Neural progenitor cell (in vitro differentiated cells): ENCODE measurements at regions not wholly inside any gene's neighbourhood (a gene's known extent, or its start where the extent isn't known, plus 50 kb on each side); places are given as distances from the start of the nearest gene placed in this dataset.

Experiments used
- DNase-seq: peaks from one replicate; pipeline ENCODE4 v3.0.0-alpha.2; 2016; ENCODE audit warnings: low spot score
- H2AFZ ChIP-seq: fragments of 200-600 bp; sonication (generic); replicated peaks from 2 replicates; pipeline ENCODE4 v1.6.1; 2016; ENCODE audit warnings: antibody characterized with exemption
- H3F3A ChIP-seq: fragments of 200-600 bp; sonication (generic); 2 replicates; pipeline ENCODE4 v1.6.1; 2016; ENCODE audit warnings: antibody characterized with exemption, low read depth
- H3K27ac ChIP-seq: fragments of 200-600 bp; sonication (generic); 2 replicates; pipeline ENCODE4 v1.5.1; 2016; ENCODE audit warnings: mild to moderate bottlenecking
- H3K27me3 ChIP-seq: fragments of 200-600 bp; sonication (generic); 2 replicates; pipeline ENCODE4 v1.6.1; 2016; ENCODE audit warnings: mild to moderate bottlenecking, moderate library complexity
- H3K36me3 ChIP-seq: fragments of 200-600 bp; sonication (generic); 2 replicates; pipeline ENCODE4 v1.5.1; 2016
- H3K4me1 ChIP-seq: fragments of 200-600 bp; sonication (generic); 2 replicates; pipeline ENCODE4 v1.6.1; 2016; ENCODE audit warnings: mixed run types
- H3K4me2 ChIP-seq: fragments of 200-600 bp; sonication (generic); 2 replicates; pipeline ENCODE4 v1.6.1; 2016
- H3K4me3 ChIP-seq: fragments of 200-600 bp; sonication (generic); 2 replicates; pipeline ENCODE4 v1.5.1; 2016
- H3K79me2 ChIP-seq: fragments of 200-600 bp; sonication (generic); 2 replicates; pipeline ENCODE4 v1.6.1; 2016; ENCODE audit warnings: low read depth
- H3K9ac ChIP-seq: fragments of 200-600 bp; sonication (generic); 2 replicates; pipeline ENCODE4 v1.6.1; 2016
- H3K9me3 ChIP-seq: fragments of 200-600 bp; sonication (generic); 2 replicates; pipeline ENCODE4 v1.5.1; 2016; ENCODE audit warnings: low read depth
- H4K20me1 ChIP-seq: fragments of 200-600 bp; sonication (generic); 2 replicates; pipeline ENCODE4 v1.6.1; 2016; ENCODE audit warnings: low read depth
- H3K27ac Mint-ChIP-seq: 3 replicates; pipeline ENCODE4 v1.8.0; 2021; ENCODE audit warnings: mixed read lengths
- H3K27me3 Mint-ChIP-seq: 2 replicates; pipeline ENCODE4 v1.8.0; 2022; ENCODE audit warnings: low read depth, mild to moderate bottlenecking, inconsistent platforms, moderate library complexity, mixed read lengths; ENCODE audit not compliant: insufficient read depth
- H3K36me3 Mint-ChIP-seq: 3 replicates; pipeline ENCODE4 v1.8.0; 2021; ENCODE audit warnings: mixed read lengths
- H3K4me1 Mint-ChIP-seq: 3 replicates; pipeline ENCODE4 v1.8.0; 2021; ENCODE audit warnings: mixed read lengths
- H3K4me3 Mint-ChIP-seq: 3 replicates; pipeline ENCODE4 v1.8.0; 2021; ENCODE audit warnings: mild to moderate bottlenecking, moderate library complexity, mixed read lengths
- H3K9me3 Mint-ChIP-seq: 3 replicates; pipeline ENCODE4 v1.8.0; 2020; ENCODE audit warnings: mixed read lengths
- CTCF ChIP-seq: fragments of 200-600 bp; sonication (generic); IDR thresholded peaks from 2 replicates; pipeline ENCODE4 v1.5.1; 2017; ENCODE audit warnings: antibody characterized with exemption, mild to moderate bottlenecking
- EZH2 ChIP-seq: fragments of 200-600 bp; sonication (generic); IDR thresholded peaks from 2 replicates; pipeline ENCODE4 v1.6.1; 2017; ENCODE audit warnings: antibody characterized with exemption, mild to moderate bottlenecking, moderate library complexity
- EZH2phosphoT487 ChIP-seq: fragments of 200-600 bp; sonication (generic); IDR thresholded peaks from 2 replicates; pipeline ENCODE4 v1.6.1; 2017; ENCODE audit warnings: antibody characterized with exemption

DNA sequence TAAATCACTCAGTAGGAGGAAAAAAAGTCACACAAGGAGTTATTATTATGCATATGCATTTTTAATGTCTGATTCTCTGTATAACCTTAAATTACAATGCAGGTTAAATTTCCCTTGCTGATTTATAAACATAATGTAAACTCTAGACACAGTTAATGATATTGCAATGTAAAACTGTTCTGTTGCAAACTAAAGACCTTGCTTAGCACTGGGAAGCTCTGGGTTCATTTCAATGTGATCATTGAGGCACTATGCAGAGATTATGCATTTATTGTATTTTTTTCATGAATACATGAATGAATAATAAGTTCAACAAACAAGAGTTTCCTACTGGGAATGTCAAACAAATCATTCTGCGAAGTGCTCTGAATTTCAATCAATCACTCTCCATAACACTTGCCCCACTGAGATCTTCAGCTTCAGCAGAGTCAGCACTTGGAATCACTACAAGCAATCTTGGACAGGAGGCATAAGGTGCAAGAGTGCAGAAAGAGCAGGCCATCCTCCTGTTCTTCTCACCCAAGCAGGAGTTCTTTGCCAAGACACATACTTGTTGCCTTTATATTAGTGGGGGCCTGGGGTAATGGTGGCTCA lies 232.1 kb downstream of the CSNK1G3 start:
- no peaks in the 10 kb centered on the region for H3K27me3 Mint-ChIP-seq
- H4K20me1 ChIP-seq = no peaks in the 10 kb centered on the region
- H3K36me3 Mint-ChIP-seq = no peaks in the 10 kb centered on the region
- no peak overlapping the region for H3K4me3 ChIP-seq
- no peak overlapping the region for H3K4me3 Mint-ChIP-seq
- H3K4me1 ChIP-seq = peaks cover 9% of the 10 kb centered on the region
- peak overlapping the region; percentile 90 for H3K27ac Mint-ChIP-seq
- no peak overlapping the region for H3K9ac ChIP-seq
- no peaks in the 10 kb centered on the region for H3K79me2 ChIP-seq
- H3K9me3 Mint-ChIP-seq = peaks cover 5% of the 10 kb centered on the region
- H3K27me3 ChIP-seq = no peaks in the 10 kb centered on the region
- no peaks in the 10 kb centered on the region for H3K36me3 ChIP-seq
- no peak overlapping the region for H2AFZ ChIP-seq
- H3K4me2 ChIP-seq = no peak overlapping the region
- H3K9me3 ChIP-seq = no peaks in the 10 kb centered on the region
- no peak overlapping the region for H3K27ac ChIP-seq
- no peak for DNase-seq
- H3K4me1 Mint-ChIP-seq = peaks cover 27% of the 10 kb centered on the region
- peaks cover 4% of the 10 kb centered on the region for H3F3A ChIP-seq
- TF ChIP-seq CTCF (no peak), EZH2phosphoT487 (no peak), EZH2 (no peak)

GRCh38 chr5:123735384-123735783 lies 223.4 kb downstream of the CSNK1G3 start:
- H3K4me1 Mint-ChIP-seq = no peaks in the 10 kb centered on the region
- Histone ChIP-seq H3K79me2 (no peaks in the 10 kb centered on the region), H3F3A (no peaks in the 10 kb centered on the region), H3K9ac (no peak overlapping the region), H3K4me3 (no peak overlapping the region), H2AFZ (no peak overlapping the region), H3K36me3 (no peaks in the 10 kb centered on the region), H3K27me3 (no peaks in the 10 kb centered on the region), H3K4me1 (no peaks in the 10 kb centered on the region), H4K20me1 (no peaks in the 10 kb centered on the region), H3K27ac (no peak overlapping the region), H3K9me3 (peaks cover 4% of the 10 kb centered on the region), H3K4me2 (no peak overlapping the region)
- peaks cover 38% of the 10 kb centered on the region for H3K9me3 Mint-ChIP-seq
- no peak overlapping the region for H3K27ac Mint-ChIP-seq
- TF ChIP-seq EZH2phosphoT487 (no peak), EZH2 (no peak), CTCF (no peak)
- no peak for DNase-seq
- no peaks in the 10 kb centered on the region for H3K27me3 Mint-ChIP-seq
- no peak overlapping the region for H3K4me3 Mint-ChIP-seq
- peaks cover 10% of the 10 kb centered on the region for H3K36me3 Mint-ChIP-seq

DNA sequence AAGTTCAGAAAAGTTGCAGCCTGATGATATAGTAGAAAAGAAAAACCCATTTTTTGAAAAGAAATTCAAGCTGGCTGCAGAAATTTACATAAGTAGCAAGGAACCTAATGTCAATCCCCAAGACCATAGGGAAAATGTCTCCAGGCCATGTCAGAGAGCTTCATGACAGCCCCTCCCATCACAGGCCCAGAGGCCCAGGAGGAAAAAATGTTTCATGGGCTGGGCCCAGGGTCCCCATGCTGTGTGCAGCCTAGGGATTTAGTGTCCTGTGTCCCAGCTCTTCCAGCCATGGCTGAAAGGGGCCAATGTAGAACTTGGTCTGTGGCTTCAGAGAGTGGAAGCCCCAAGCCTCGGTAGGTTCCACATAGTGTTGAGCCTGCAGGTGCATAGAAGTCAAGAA lies 220.3 kb downstream of the CSNK1G3 start:
- no peak for DNase-seq
- peaks cover 9% of the 10 kb centered on the region for H3K9me3 ChIP-seq
- Mint-ChIP-seq H3K9me3 (peaks cover 48% of the 10 kb centered on the region), H3K4me1 (no peaks in the 10 kb centered on the region), H3K36me3 (peaks cover 10% of the 10 kb centered on the region), H3K27me3 (no peaks in the 10 kb centered on the region), H3K4me3 (no peak overlapping the region), H3K27ac (no peak overlapping the region)
- H3K79me2 ChIP-seq = no peaks in the 10 kb centered on the region
- no peaks in the 10 kb centered on the region for H4K20me1 ChIP-seq
- H3K4me2 ChIP-seq = no peak overlapping the region
- H3K9ac ChIP-seq = no peak overlapping the region
- H3K27me3 ChIP-seq = no peaks in the 10 kb centered on the region
- no peak overlapping the region for H2AFZ ChIP-seq
- no peaks in the 10 kb centered on the region for H3K4me1 ChIP-seq
- no peaks in the 10 kb centered on the region for H3K36me3 ChIP-seq
- no peak overlapping the region for H3K27ac ChIP-seq
- no peaks in the 10 kb centered on the region for H3F3A ChIP-seq
- H3K4me3 ChIP-seq = no peak overlapping the region
- TF ChIP-seq CTCF (no peak), EZH2phosphoT487 (no peak), EZH2 (no peak)
